ENCODE measurements at regions not wholly inside any gene's neighbourhood (a gene's known extent, or its start where the extent isn't known, plus 50 kb on each side); places are given as distances from the start of the nearest gene placed in this dataset.
A peak's percentile ranks its signal among the peaks of the same experiment; 100 is the strongest.
"Not testable (repeated sequence)": the region's sequence is repeated elsewhere in the genome, so short reads cannot be mapped to it uniquely, and the experiment has no call there.

DNA sequence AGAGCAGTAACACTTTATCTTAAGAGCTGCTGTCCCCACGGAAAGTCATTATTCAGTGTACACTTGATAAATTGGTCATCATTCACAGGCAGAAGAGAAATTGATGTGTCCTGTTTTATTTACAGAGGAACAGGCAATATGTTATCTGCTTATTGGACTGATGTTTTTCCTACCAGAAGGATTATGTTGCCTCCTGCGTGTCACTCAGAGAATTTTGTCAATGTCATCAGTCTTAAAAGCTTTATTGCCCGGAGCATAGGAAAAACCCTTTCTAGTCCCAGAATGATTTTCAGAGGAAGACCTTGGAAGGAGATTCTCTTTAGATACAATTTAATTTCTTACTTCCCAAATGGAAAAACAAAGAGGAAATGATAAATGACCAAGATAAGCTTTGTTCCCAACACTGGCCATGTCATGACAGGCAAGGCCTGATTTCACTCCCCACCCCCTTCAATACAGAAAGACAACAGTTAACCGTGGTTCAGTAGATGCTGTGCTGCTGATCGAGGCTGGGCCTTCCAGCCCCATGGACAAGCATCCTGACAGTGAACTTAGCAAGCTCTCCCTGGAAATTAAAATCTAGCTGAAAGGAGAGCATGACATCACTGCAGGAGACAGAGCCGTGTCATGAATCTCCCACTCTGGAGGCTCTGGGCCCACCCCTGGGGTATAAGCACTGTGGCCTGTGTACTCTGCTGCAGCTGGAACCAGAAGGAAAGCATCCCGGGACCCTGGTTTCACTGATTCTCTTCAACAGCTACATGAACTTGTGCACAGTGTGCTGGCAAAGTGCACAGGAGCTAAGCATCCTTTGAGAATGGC is 118.8 kb upstream of the LYZL2 start:
- no peak overlapping the region for H3K4me3 ChIP-seq (replicated peaks in 1 of 2; ENCODE audit: low read depth in 2 of 2, low read length in 2 of 2)
- TF ChIP-seq, protein P1, sequence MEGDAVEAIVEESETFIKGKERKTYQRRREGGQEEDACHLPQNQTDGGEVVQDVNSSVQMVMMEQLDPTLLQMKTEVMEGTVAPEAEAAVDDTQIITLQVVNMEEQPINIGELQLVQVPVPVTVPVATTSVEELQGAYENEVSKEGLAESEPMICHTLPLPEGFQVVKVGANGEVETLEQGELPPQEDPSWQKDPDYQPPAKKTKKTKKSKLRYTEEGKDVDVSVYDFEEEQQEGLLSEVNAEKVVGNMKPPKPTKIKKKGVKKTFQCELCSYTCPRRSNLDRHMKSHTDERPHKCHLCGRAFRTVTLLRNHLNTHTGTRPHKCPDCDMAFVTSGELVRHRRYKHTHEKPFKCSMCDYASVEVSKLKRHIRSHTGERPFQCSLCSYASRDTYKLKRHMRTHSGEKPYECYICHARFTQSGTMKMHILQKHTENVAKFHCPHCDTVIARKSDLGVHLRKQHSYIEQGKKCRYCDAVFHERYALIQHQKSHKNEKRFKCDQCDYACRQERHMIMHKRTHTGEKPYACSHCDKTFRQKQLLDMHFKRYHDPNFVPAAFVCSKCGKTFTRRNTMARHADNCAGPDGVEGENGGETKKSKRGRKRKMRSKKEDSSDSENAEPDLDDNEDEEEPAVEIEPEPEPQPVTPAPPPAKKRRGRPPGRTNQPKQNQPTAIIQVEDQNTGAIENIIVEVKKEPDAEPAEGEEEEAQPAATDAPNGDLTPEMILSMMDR (IDR thresholded peaks at IDR 0.05; ENCODE audit: low read depth, low read length), result no peak
- no peak for DNase-seq (ENCODE audit: low read depth in 2 of 2)

DNA sequence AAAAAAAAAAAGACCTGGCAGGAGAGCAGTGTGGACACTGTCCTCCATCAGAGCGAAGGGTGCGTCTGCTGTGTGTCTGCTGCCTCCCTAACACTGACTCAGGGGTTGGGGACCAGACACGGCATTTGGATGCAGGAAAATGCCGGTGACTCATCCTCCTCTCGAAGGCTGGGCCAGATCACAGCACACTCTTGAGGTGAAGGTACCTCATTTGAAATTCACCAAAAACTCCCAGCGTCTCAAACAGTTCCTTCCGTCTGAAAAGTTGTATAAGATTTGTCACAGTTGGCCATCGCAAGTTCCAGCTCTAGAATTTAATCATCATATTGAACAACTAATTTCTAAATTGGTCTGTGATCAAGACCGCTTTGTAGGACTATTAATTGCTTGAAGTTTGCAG is 118.1 kb upstream of the LYZL2 start:
- no peak overlapping the region for H3K4me3 ChIP-seq (replicated peaks in 1 of 2; ENCODE audit: low read depth in 2 of 2, low read length in 2 of 2)
- peak in 1 of 2 donors; percentile 53 for DNase-seq (ENCODE audit: low read depth in 2 of 2)
- TF ChIP-seq, protein P1 (IDR thresholded peaks at IDR 0.05; ENCODE audit: low read depth, low read length), result no peak

DNA sequence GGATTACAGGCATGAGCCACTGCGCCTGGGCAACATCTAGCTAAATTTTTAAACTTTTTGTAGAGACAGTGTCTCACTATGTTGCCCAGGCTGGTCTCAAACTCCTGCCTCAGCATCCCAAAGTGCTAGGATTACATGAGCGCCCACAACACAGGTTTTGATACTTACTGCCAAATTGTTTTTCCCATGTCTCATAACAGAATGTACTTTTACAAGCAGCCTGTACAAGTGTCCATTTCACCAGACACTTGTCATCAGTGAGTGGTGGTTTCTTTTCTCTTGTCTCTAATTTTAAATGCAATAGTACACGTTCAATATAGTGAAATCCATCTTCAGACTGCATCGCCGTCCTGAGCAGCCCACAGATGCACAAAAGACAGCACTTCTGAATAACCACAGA is 116.4 kb upstream of the LYZL2 start:
- TF ChIP-seq, protein P1 (IDR thresholded peaks at IDR 0.05; ENCODE audit: low read depth, low read length), result no peak
- H3K4me3 ChIP-seq (replicated peaks in 1 of 2; ENCODE audit: low read depth in 2 of 2, low read length in 2 of 2), result no peak overlapping the region
- DNase-seq (ENCODE audit: low read depth in 2 of 2), result no peak

DNA sequence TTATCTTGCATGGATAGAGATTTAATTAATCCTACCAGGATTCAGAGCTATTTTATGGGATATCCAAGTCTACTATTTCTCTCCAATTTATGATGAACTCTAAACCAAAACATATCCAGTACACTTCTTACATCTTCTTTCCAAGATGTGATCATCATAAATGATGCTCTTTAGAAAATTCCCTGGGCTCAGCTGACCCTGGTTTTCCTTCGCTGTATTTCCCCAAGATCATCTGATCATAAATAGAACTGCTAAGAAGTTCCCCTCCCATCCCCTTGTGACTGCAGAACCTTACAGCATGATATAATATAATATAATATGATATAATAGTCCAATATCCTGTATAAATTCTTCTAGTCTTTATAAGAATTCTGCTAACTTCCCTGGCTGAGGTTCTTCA is 114.6 kb upstream of the LYZL2 start:
- no peak for DNase-seq (ENCODE audit: low read depth in 2 of 2)
- TF ChIP-seq, protein P1 (IDR thresholded peaks at IDR 0.05; ENCODE audit: low read depth, low read length), result no peak
- H3K4me3 ChIP-seq (replicated peaks in 1 of 2; ENCODE audit: low read depth in 2 of 2, low read length in 2 of 2), result no peak overlapping the region

DNA sequence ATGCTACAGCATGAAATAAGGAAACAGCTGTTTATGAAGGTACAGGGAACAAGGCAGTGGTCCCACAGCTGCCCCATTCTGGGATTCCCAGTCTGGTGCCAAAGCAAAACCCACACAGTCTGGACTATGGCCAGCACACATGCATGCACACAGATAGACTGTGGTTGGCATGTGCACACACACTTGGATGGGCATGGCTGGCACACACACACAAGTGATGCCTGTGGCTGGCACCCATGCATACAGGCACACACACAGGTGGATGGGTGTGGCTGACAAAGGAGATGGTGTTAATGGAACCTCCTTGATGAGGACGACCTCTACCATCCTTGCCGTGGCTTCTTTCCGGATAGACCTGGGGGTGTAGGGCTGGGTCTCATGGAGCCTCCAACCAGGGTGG is 114.0 kb upstream of the LYZL2 start:
- no peak for DNase-seq (ENCODE audit: low read depth in 2 of 2)
- TF ChIP-seq, protein P1 (IDR thresholded peaks at IDR 0.05; ENCODE audit: low read depth, low read length), result no peak

DNA sequence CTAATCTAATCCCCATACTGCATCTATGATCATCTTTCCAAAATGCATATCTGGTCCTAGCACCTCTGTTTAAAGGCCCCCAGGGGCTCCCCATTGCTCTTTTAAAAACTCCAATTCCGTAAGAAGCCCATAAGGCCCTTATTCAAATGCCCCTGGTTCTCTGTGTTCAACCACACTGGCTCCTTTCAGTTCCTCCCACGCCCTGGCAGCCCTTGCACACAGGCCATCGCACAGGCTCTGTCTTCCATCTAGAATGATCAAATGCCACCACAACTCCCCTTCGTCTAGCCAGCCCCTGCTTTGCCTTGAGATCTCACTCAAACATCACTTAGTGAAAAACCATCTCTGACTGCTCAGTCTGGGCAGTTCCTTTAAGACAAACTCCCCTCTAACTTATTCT is 112.9 kb upstream of the LYZL2 start:
- TF ChIP-seq, protein P1 (IDR thresholded peaks at IDR 0.05; ENCODE audit: low read depth, low read length), result no peak
- H3K4me3 ChIP-seq (replicated peaks in 1 of 2; ENCODE audit: low read depth in 2 of 2, low read length in 2 of 2), result no peak overlapping the region
- DNase-seq (ENCODE audit: low read depth in 2 of 2), result no peak

More for the DNA sequence above, 114.0 kb upstream of the LYZL2 start:
- no peak overlapping the region for H3K4me3 ChIP-seq (replicated peaks in 1 of 2; ENCODE audit: low read depth in 2 of 2, low read length in 2 of 2)

DNA sequence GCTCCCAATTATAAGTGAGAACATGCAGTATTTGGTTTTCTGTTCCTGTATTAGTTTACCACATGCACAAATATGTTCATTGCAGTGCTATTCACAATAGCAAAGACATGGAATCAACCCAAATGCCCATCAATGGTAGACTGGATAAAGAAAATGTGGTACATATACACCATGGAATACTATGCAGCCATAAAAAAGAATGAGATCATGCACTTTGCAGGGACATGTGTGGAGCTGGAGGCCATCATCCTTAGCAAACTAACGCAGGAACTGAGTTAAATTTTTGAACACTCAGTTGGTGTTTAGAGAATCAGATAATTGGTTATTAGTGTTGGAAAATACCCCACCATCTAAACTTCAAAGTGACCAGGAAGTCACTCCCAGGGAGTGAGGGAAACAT is 111.2 kb upstream of the LYZL2 start:
- H3K4me3 ChIP-seq (replicated peaks in 1 of 2; ENCODE audit: low read depth in 2 of 2, low read length in 2 of 2); DNase-seq (ENCODE audit: low read depth in 2 of 2): not testable (repeated sequence)

All from cardiac fibroblast (primary cell).